Muscle layer of colon (tissue), 2 donors: ENCODE measurements at regions not wholly inside any gene's neighbourhood (a gene's known extent, or its start where the extent isn't known, plus 50 kb on each side); places are given as distances from the start of the nearest gene placed in this dataset.
"Not testable (repeated sequence)": the region's sequence is repeated elsewhere in the genome, so short reads cannot be mapped to it uniquely, and the experiment has no call there.

Experiments used
- H3K27ac ChIP-seq: one replicate; pipeline ENCODE4 v1.7.0; 2013; ENCODE audit warnings: low read depth, mild to moderate bottlenecking, low read length, moderate library complexity
- H3K27me3 ChIP-seq, 2 donors: one replicate each; pipeline ENCODE4 v1.7.0; 2013; ENCODE audit warnings: low read length in 2 of 2, mild to moderate bottlenecking in 2 of 2; ENCODE audit not compliant: insufficient read depth in 2 of 2, control insufficient read depth in 1 of 2
- H3K36me3 ChIP-seq: one replicate; pipeline ENCODE4 v1.7.0; 2013; ENCODE audit warnings: mild to moderate bottlenecking, low read length; ENCODE audit not compliant: insufficient read depth
- H3K4me1 ChIP-seq: one replicate; pipeline ENCODE4 v1.7.0; 2013; ENCODE audit warnings: mild to moderate bottlenecking, low read length; ENCODE audit not compliant: insufficient read depth
- H3K4me3 ChIP-seq, 2 donors: one replicate each; pipeline ENCODE4 v1.7.0; 2013; ENCODE audit warnings: low read length in 2 of 2, low read depth in 1 of 2, mild to moderate bottlenecking in 1 of 2, moderate library complexity in 1 of 2
- H3K9ac ChIP-seq: one replicate; pipeline ENCODE4 v1.7.0; 2013; ENCODE audit warnings: low read length
- H3K9me3 ChIP-seq: one replicate; pipeline ENCODE4 v1.7.0; 2013; ENCODE audit warnings: mild to moderate bottlenecking, low read length
- donor health status: abdominal sarcoma.
- donor health status: Adenocarcinoma of cecum.

- Histone ChIP-seq H3K4me3 (no peak overlapping the region), H3K27ac (no peak overlapping the region), H3K36me3 (no peaks in the 10 kb centered on the region), H3K27me3 (no peaks in the 10 kb centered on the region), H3K4me1 (no peaks in the 10 kb centered on the region), H3K9ac (no peak overlapping the region), H3K9me3 (no peaks in the 10 kb centered on the region)
Measured at GRCh38 chrX:95956745-95957144, 727.9 kb upstream of the DIAPH2 start.

DNA sequence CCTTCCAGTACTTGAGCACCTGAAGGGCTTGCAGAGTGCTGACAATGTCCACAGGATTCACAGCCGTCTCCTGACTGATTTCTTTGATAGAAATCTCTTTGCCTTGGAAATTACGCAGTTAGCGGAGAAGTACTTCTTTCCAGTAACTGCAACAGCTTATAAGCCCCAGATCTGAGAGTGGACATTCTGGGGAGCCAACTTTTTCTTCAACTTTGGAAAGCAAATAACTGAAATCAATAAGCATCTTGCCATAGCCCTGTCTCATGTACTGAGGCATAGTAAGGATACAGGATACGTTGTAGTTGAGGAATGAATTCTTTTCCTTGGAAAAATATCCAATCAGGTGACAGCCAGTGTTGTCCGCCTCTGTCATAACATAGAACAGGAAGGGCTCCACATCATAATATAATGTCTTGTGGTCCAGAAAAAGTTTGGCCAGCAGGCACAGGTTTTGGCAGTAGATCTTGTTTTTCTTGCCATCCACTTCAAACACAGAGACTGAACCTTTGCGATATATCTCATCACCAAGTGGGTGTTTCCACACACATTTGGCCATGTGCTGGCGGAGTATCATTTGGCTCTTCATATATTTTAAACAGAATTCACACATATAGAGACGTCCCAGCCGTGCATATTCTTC, 711.1 kb upstream of the DIAPH2 start:
- not testable (repeated sequence) for H3K27me3 ChIP-seq, H3K9ac ChIP-seq, H3K9me3 ChIP-seq, H3K4me1 ChIP-seq, H3K36me3 ChIP-seq, H3K4me3 ChIP-seq, H3K27ac ChIP-seq

GRCh38 chrX:95974096-95974470, 710.6 kb upstream of the DIAPH2 start:
- H3K4me3 ChIP-seq: no peak overlapping the region
- H3K4me1 ChIP-seq: no peaks in the 10 kb centered on the region
- no peak overlapping the region for H3K9ac ChIP-seq
- H3K27ac ChIP-seq: no peak overlapping the region
- H3K9me3 ChIP-seq: no peaks in the 10 kb centered on the region
- H3K27me3 ChIP-seq: no peaks in the 10 kb centered on the region
- H3K36me3 ChIP-seq: no peaks in the 10 kb centered on the region

DNA sequence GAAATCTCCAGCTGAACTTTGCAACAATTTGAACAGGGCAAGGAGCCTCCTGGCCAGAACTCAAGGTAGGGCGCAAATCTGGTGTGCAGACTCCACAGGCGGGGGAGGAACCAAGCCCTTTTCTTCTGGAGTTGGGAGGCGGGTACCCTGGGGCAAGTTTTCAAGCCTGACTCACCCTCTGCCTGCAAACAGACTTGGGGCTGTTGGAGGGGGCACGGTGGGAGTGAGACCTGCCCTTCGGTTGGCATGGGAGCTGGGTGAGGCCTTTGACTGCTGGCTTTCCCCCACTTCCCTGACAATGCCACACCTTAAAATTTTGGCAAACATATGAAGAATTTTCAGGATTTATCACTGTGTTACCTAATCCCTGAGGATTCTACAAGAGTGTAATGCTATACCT, 709.8 kb upstream of the DIAPH2 start:
- H3K9me3 ChIP-seq: no peaks in the 10 kb centered on the region
- no peak overlapping the region for H3K9ac ChIP-seq
- no peaks in the 10 kb centered on the region for H3K36me3 ChIP-seq
- no peaks in the 10 kb centered on the region for H3K4me1 ChIP-seq
- no peaks in the 10 kb centered on the region for H3K27me3 ChIP-seq
- H3K4me3 ChIP-seq: no peak overlapping the region
- no peak overlapping the region for H3K27ac ChIP-seq

DNA sequence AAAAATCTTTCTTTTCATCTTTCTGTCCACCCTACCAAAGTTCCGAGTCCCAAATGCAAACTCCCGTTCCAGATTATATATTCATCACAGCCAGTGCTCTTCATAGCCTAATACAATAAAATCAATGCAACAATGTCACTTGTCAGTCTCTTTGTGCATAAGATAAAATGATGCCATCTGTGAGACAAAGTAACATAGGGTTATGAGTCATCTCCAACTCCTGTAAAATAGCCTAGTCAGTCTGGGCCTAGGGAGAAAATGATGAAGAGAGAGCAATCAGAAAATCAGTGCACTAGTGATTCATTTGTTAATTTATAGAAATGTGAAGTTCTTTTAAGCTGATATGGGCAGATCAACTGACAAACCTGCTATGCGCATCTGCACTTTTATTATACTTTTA, 689.1 kb upstream of the DIAPH2 start:
- Histone ChIP-seq H3K4me3 (no peak overlapping the region), H3K4me1 (no peaks in the 10 kb centered on the region), H3K9me3 (no peaks in the 10 kb centered on the region)

DNA sequence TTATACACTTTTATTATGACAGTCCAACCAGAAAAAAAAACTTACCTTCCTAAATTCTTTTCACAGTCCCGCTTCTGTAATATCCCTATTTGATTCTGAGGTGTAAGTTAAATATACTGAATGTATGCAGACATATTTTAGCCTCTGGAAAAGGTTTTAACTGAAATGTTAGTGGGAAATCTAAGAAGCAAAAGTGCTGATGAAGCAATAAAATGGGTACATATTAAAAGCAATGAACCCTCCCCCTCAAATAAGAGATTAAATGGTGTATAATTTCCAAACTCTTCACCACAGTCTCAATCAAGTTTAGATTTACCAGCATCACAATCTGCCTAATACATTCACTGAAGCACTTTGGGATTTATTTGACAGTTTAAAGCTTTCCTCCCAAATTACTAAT, 688.3 kb upstream of the DIAPH2 start:
- H3K4me3 ChIP-seq: no peak overlapping the region
- no peaks in the 10 kb centered on the region for H3K4me1 ChIP-seq
- H3K27me3 ChIP-seq: no peaks in the 10 kb centered on the region
- no peak overlapping the region for H3K9ac ChIP-seq
- H3K9me3 ChIP-seq: no peaks in the 10 kb centered on the region
- no peaks in the 10 kb centered on the region for H3K36me3 ChIP-seq
- H3K27ac ChIP-seq: no peak overlapping the region

More for the DNA sequence above, 689.1 kb upstream of the DIAPH2 start:
- Histone ChIP-seq H3K27me3 (no peaks in the 10 kb centered on the region), H3K36me3 (no peaks in the 10 kb centered on the region), H3K27ac (no peak overlapping the region), H3K9ac (no peak overlapping the region)

GRCh38 chrX:96002431-96002830, 682.2 kb upstream of the DIAPH2 start:
- H3K36me3 ChIP-seq: no peaks in the 10 kb centered on the region
- no peak overlapping the region for H3K4me3 ChIP-seq
- H3K9me3 ChIP-seq: peaks cover 4% of the 10 kb centered on the region
- H3K27me3 ChIP-seq: no peaks in the 10 kb centered on the region
- no peak overlapping the region for H3K27ac ChIP-seq
- no peaks in the 10 kb centered on the region for H3K4me1 ChIP-seq
- H3K9ac ChIP-seq: no peak overlapping the region

DNA sequence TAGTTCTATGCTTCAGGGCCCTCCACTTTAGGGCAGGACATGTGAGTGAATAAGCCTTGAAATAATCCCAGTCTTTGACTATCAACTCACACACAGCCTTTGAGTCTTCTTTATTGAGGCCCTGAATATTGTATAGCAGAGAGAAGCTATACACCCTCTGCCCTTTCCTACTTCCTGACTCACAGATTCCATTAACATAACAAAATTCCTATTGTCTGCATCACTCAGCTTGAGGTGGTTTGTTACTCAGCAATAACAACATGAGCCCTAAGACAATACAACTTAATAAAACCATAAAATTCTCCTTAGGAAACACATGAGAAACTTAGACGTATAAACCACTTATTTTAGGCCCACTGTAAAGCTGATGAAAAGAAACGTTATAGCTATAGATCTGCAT, 680.3 kb upstream of the DIAPH2 start:
- Histone ChIP-seq H3K9ac (no peak overlapping the region), H3K27ac (no peak overlapping the region), H3K9me3 (peaks cover 4% of the 10 kb centered on the region), H3K4me1 (no peaks in the 10 kb centered on the region), H3K27me3 (no peaks in the 10 kb centered on the region), H3K36me3 (no peaks in the 10 kb centered on the region), H3K4me3 (no peak overlapping the region)

- H3K9me3 ChIP-seq: peaks cover 4% of the 10 kb centered on the region
- no peaks in the 10 kb centered on the region for H3K27me3 ChIP-seq
- H3K4me3 ChIP-seq: no peak overlapping the region
- no peak overlapping the region for H3K27ac ChIP-seq
- no peak overlapping the region for H3K9ac ChIP-seq
- H3K4me1 ChIP-seq: no peaks in the 10 kb centered on the region
- H3K36me3 ChIP-seq: no peaks in the 10 kb centered on the region
Measured at GRCh38 chrX:96006281-96006680, 678.4 kb upstream of the DIAPH2 start.

DNA sequence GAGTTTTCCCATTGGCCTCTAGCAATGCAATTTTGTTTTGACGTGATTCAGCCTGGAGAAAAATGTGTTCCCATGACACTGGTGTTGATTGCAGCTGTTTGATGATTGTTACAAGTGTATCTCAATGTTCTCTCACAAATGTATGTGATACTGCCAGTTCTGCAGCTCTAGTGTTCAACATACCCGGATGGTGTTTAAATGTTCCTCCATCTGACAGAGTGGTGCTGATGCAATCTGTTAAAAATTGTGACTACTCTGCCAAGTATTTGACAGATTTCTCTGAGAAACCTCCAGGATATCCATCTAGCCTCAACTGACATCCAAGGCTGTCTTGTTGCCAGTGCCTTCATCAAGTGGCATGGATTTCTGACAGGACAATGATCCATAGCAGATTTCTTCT, 657.2 kb upstream of the DIAPH2 start:
- Histone ChIP-seq H3K27me3 (no peaks in the 10 kb centered on the region), H3K4me3 (no peak overlapping the region), H3K36me3 (no peaks in the 10 kb centered on the region), H3K9ac (no peak overlapping the region), H3K4me1 (no peaks in the 10 kb centered on the region), H3K27ac (no peak overlapping the region), H3K9me3 (no peaks in the 10 kb centered on the region)

DNA sequence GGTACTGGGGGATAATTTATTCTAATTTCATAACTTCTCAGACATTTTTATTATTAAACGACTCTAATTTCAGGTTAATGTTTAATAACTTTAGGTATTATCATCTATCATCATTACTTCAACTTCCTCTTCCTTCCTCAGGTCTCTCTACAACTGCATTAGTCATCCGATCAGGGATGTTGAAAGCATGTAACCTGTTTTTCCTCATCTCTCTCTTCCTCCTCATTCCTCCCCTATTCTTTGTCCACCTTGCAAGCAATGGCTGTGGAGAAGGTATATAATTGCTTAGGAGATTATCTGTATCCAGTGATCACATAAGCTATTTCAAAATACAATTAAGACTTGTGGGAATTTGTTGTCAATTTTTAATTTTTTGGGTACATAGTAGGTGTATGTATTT, 632.6 kb upstream of the DIAPH2 start:
- Histone ChIP-seq H3K4me1 (no peaks in the 10 kb centered on the region), H3K27ac (no peak overlapping the region), H3K4me3 (no peak overlapping the region), H3K9me3 (no peaks in the 10 kb centered on the region), H3K36me3 (no peaks in the 10 kb centered on the region), H3K9ac (no peak overlapping the region), H3K27me3 (no peaks in the 10 kb centered on the region)

GRCh38 chrX:96081891-96082290, 602.8 kb upstream of the DIAPH2 start:
- Histone ChIP-seq H3K4me3 (no peak overlapping the region), H3K27me3 (no peaks in the 10 kb centered on the region), H3K9ac (no peak overlapping the region), H3K36me3 (no peaks in the 10 kb centered on the region), H3K4me1 (no peaks in the 10 kb centered on the region), H3K27ac (no peak overlapping the region), H3K9me3 (no peaks in the 10 kb centered on the region)
